Coronary artery (tissue), 2 donors: ENCODE measurements at regions not wholly inside any gene's neighbourhood (a gene's known extent, or its start where the extent isn't known, plus 50 kb on each side); places are given as distances from the start of the nearest gene placed in this dataset.

ENCODE experiments used
- DNase-seq: peaks from one replicate; pipeline ENCODE4 v3.0.0-alpha.2; 2017; ENCODE audit warnings: low spot score
- H3K27ac ChIP-seq, 2 donors: fragments of 200-600 bp; sonication (generic); one replicate each; pipeline ENCODE4 v1.5.1; 2016 to 2019
- H3K4me3 ChIP-seq: fragments of 200-600 bp; sonication (generic); 2 replicates; pipeline ENCODE4 v1.5.1; 2016; ENCODE audit warnings: mild to moderate bottlenecking, moderate library complexity
- TF ChIP-seq, protein P1 (sequence below): fragments of 200-600 bp; sonication (generic); IDR thresholded peaks from one replicate; pipeline ENCODE4 v1.5.1; 2019; ENCODE audit warnings: antibody characterized with exemption

DNA sequence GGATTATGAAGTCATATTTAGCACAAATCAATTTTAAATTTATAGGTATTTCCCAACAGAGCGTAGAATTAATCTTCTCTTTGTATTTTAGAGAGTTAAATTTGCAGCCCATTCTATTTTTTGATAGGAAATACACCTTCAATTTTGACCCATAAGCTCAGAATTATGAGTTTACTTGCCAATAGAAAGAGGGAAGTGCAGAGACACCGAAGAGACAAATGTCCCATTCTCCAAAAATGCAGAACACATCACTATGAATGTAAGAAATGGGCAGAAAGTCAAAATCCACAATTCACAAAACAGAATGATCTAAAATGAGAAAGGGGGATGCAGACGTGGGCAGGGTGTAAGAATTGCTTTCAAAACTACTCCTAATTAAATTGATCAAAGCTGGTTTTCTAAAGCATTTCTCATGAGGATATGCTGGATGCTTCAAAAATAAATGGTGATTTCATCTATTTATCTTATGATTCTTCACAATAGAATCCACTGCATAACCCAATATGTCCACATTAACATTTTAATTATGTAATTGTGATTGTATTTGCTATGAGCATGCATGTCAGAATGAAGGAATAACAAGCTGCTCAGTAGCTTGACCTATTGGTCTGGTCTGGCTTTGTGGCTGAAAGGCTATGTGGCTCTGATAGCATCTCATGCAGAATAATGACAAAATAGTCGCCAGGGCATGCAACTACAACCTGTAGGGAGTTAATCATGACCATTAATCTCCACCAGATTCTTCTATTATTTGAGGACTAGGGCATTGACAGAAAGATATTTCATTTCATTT, 550.1 kb upstream of the CDH18 start:
- Histone ChIP-seq H3K4me3 (no peak overlapping the region), H3K27ac (no peak overlapping the region)
- DNase-seq = no peak
- TF ChIP-seq, protein P1, sequence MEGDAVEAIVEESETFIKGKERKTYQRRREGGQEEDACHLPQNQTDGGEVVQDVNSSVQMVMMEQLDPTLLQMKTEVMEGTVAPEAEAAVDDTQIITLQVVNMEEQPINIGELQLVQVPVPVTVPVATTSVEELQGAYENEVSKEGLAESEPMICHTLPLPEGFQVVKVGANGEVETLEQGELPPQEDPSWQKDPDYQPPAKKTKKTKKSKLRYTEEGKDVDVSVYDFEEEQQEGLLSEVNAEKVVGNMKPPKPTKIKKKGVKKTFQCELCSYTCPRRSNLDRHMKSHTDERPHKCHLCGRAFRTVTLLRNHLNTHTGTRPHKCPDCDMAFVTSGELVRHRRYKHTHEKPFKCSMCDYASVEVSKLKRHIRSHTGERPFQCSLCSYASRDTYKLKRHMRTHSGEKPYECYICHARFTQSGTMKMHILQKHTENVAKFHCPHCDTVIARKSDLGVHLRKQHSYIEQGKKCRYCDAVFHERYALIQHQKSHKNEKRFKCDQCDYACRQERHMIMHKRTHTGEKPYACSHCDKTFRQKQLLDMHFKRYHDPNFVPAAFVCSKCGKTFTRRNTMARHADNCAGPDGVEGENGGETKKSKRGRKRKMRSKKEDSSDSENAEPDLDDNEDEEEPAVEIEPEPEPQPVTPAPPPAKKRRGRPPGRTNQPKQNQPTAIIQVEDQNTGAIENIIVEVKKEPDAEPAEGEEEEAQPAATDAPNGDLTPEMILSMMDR = no peak

DNA sequence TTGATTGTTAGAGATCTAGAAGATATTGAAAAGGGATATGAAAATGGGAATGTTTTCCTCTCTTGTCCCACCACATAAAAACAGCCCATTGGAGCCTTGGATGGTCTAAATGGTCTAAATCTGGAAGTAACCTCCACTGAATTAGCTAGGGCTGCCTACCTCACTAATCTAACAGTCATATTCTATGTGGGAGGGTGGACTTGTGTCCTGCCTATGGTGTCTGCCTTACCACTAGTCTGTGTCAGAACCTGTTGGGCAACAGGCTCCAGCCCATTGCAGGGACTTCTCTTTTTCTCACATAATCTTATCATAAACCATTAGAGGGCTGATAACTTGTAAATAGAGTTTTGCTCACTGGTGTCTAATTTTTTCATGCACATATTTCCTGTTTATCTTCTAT, 548.8 kb upstream of the CDH18 start:
- TF ChIP-seq, protein P1 = no peak
- no peak overlapping the region for H3K4me3 ChIP-seq
- H3K27ac ChIP-seq = no peak overlapping the region
- DNase-seq = no peak

DNA sequence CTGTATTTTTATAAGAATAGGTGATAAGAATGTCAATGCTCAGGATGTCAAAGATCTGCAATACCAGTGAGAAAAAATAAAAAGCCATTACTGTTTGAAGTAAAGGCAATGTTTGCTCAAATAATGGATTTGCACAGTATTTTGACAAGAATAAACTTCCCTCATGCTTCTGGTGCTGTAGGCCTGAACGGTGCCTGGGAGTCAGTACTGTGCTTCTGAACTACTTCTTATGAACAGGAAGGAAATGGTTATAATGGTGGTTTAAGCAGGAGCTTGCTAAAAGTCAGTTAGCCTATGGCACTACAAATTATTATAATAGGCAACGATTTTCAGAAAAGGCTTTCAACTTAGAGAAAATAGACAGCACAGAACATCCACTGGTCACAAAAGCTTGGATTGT, 548.3 kb upstream of the CDH18 start:
- TF ChIP-seq, protein P1 = no peak
- Histone ChIP-seq H3K4me3 (no peak overlapping the region), H3K27ac (no peak overlapping the region)
- no peak for DNase-seq

DNA sequence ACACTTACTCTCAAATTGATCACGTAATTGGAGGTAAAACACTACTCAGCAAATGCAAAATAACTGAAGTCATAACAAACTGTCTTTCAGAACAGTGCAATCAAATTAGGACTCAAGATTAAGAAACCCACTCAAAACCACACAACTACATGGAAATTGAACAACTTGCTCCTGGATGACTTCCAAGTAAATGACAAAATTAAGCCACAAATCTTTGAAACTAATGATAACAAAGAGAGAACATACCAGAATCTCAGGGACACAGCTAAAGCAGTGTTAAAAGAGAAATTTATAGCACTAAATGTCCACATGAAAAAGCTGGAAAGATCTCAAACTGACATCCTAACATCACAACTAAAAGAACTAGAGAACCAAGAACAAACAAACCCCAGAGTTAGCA, 540.5 kb upstream of the CDH18 start:
- H3K4me3 ChIP-seq = no peak overlapping the region

DNA sequence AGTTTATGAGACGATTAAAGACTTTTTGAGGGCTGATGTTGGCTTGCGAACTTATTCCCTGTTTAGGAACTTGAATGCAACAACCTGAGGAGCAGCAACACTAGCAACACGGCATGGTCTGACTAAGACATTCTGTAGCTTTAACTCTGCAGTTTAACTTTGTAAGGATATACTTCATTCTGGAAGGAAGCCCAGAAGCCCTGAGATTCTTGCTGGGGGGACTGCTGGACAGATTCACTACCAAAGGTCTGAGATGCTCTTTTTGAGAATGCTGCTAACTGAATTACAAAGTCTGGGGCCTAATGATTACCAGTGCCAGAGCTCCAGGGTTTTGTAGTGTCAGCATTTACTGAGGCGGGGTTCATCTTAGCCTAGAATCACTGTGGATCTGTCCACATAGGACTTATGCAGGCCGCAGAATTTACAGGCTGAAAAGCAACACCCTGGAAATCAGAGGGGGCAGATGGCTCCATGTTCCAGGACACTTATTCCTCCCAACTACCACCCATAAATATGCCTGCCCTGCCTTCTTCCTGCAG, 537.1 kb upstream of the CDH18 start:
- TF ChIP-seq, protein P1 = no peak
- DNase-seq = no peak

More for the DNA sequence above, 540.5 kb upstream of the CDH18 start:
- TF ChIP-seq, protein P1 = no peak
- H3K27ac ChIP-seq = no peak overlapping the region
- DNase-seq = no peak

DNA sequence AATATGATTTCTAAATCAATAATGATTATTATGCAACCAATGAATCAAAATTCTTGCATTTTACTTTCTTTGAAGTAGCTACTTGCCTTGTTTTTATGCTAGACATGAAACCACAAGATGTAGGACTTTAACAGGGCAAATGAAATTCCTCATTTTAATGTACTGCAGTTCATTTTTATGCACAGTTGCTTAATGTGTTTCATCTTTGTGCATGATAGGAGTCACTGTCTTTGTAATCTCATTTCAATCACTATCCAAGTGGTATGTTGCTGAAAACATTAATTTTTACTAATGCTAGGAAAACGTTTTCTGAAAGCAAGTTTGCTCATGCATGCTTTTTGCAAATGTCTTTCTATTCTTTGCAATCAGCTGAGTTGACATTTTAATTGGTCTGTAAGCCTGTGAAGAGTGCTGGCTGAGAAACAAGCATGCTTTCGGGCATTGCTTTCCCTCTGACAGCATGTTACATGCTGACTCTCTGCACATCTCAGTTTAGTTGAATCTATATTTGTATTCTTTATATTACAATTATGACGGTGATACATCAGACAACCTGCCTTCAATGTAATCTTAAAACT, 535.0 kb upstream of the CDH18 start:
- Histone ChIP-seq H3K27ac (no peak overlapping the region), H3K4me3 (no peak overlapping the region)
- no peak for DNase-seq
- TF ChIP-seq, protein P1 = no peak

More for the DNA sequence above, 537.1 kb upstream of the CDH18 start:
- no peak overlapping the region for H3K4me3 ChIP-seq
- no peak overlapping the region for H3K27ac ChIP-seq

DNA sequence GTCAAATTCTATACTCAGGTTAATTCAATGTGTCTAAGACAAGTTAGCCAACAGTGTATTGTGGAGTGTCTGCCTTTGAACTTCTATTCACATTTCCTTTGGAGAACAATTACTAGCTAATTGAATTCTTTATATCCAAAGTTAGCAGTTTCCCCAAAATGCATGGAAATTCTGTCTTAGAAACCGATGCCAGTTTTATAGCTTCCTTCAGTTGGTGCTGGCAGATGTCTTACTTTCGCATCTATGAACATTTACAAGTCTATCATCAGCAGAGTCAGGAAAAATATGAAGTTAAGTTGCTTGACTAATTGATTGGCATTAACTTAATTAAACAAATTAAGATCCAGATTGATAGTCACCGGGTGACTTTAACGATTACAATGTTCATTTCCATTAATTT, 527.6 kb upstream of the CDH18 start:
- H3K4me3 ChIP-seq = no peak overlapping the region
- no peak for DNase-seq
- H3K27ac ChIP-seq = no peak overlapping the region
- TF ChIP-seq, protein P1 = no peak
